LNCaP clone FGC (cell line): ENCODE measurements at regions not wholly inside any gene's neighbourhood (a gene's known extent, or its start where the extent isn't known, plus 50 kb on each side); places are given as distances from the start of the nearest gene placed in this dataset.

Source experiments
- DNase-seq: peaks from one replicate; pipeline ENCODE4 v3.0.0-alpha.2; 2011; ENCODE audit warnings: low read depth
- H3K4me3 ChIP-seq: 2 replicates; pipeline ENCODE4 v1.5.1; 2011; ENCODE audit warnings: mild to moderate bottlenecking, low read depth, low read length, control low read depth
- CTCF ChIP-seq: IDR thresholded peaks from 2 replicates; pipeline ENCODE4 v1.5.1; 2012; ENCODE audit warnings: mild to moderate bottlenecking; ENCODE audit not compliant: control insufficient read depth, insufficient read depth; ENCODE audit errors: extremely low read depth

- TF ChIP-seq CTCF: no peak
- H3K4me3 ChIP-seq: no peak overlapping the region
- no peak for DNase-seq
Measured at GRCh38 chr17:77436058-77436442, 295.3 kb downstream of the SEC14L1 start.

GRCh38 chr17:77436481-77436880 lies 295.7 kb downstream of the SEC14L1 start:
- no peak overlapping the region for H3K4me3 ChIP-seq
- no peak for TF ChIP-seq CTCF
- DNase-seq: no peak

GRCh38 chr17:77437017-77437416 lies 296.2 kb downstream of the SEC14L1 start:
- no peak for TF ChIP-seq CTCF
- no peak for DNase-seq
- no peak overlapping the region for H3K4me3 ChIP-seq

GRCh38 chr17:77437747-77438146 lies 297.0 kb downstream of the SEC14L1 start:
- DNase-seq: no peak
- no peak for TF ChIP-seq CTCF
- H3K4me3 ChIP-seq: no peak overlapping the region

- H3K4me3 ChIP-seq: no peak overlapping the region
- no peak for DNase-seq
- TF ChIP-seq CTCF: no peak
Measured at GRCh38 chr17:77438241-77439188, 297.7 kb downstream of the SEC14L1 start.

GRCh38 chr17:77439189-77440018 lies 298.6 kb downstream of the SEC14L1 start:
- DNase-seq: no peak
- TF ChIP-seq CTCF: no peak
- no peak overlapping the region for H3K4me3 ChIP-seq
